A673 (cell line): ENCODE measurements at regions not wholly inside any gene's neighbourhood (a gene's known extent, or its start where the extent isn't known, plus 50 kb on each side); places are given as distances from the start of the nearest gene placed in this dataset.

Source experiments
- BruUV-seq: library from RNA; stranded (reverse); fragments of 400-500 nt; replicated peaks from 2 replicates; lab custom pipeline; 2021; lab: Mats Ljungman, UMichigan
- CTCF ChIA-PET: fragments of 300-600 bp; sonication (Branson Sonifier 250); formaldehyde crosslinking; loops from one replicate; lab custom pipeline; 2022; ENCODE audit warnings: antibody characterized with exemption; lab: Charles Lee
- POLR2A ChIA-PET: fragments of 300-600 bp; sonication (Branson Sonifier 250); formaldehyde crosslinking; loops from one replicate; lab custom pipeline; 2022; ENCODE audit warnings: antibody characterized with exemption; ENCODE audit not compliant: low non-redundant PET; lab: Charles Lee
- DNase-seq: peaks from one replicate; pipeline ENCODE4 v3.0.0-alpha.2; 2015; ENCODE audit warnings: low spot score
- H3K27ac ChIP-seq: fragments of 200-600 bp; sonication (generic); 2 replicates; pipeline ENCODE4 v1.5.1; 2016; ENCODE audit warnings: mixed run types, low read depth, mild to moderate bottlenecking, mixed read lengths, antibody characterized with exemption, low read length; ENCODE audit not compliant: poor library complexity, severe bottlenecking
- H3K27me3 ChIP-seq: fragments of 200-600 bp; sonication (generic); replicated peaks from 2 replicates; pipeline ENCODE4 v1.6.1; 2017; ENCODE audit warnings: mixed run types, low read depth, mild to moderate bottlenecking, mixed read lengths, antibody characterized with exemption, low read length; ENCODE audit not compliant: insufficient read depth, poor library complexity
- H3K36me3 ChIP-seq: fragments of 200-600 bp; sonication (generic); 2 replicates; pipeline ENCODE4 v1.6.1; 2016; ENCODE audit warnings: mixed run types, mild to moderate bottlenecking, mixed read lengths, antibody characterized with exemption, low read length; ENCODE audit not compliant: insufficient read depth, poor library complexity, severe bottlenecking
- H3K4me1 ChIP-seq: fragments of 200-600 bp; sonication (generic); 2 replicates; pipeline ENCODE4 v1.6.1; 2017; ENCODE audit warnings: mixed run types, mild to moderate bottlenecking, mixed read lengths, antibody characterized with exemption, low read length; ENCODE audit not compliant: insufficient read depth, poor library complexity, severe bottlenecking
- H3K4me3 ChIP-seq: fragments of 200-600 bp; sonication (generic); 2 replicates; pipeline ENCODE4 v1.5.1; 2016; ENCODE audit warnings: low read depth, mixed run types, mild to moderate bottlenecking, mixed read lengths, low read length; ENCODE audit not compliant: poor library complexity, severe bottlenecking
- H3K9me3 ChIP-seq: fragments of 200-600 bp; sonication (generic); 2 replicates; pipeline ENCODE4 v1.6.1; 2016; ENCODE audit warnings: mixed run types, low read depth, mild to moderate bottlenecking, mixed read lengths, antibody characterized with exemption, low read length; ENCODE audit not compliant: poor library complexity, severe bottlenecking
- CTCF ChIP-seq: fragments of 300-800, 200-600 bp; sonication (generic); conservative IDR thresholded peaks from 2 replicates; pipeline ENCODE4 v1.5.1; 2017; ENCODE audit warnings: low read depth, mild to moderate bottlenecking, antibody characterized with exemption, low read length, moderate library complexity, mixed read lengths
- EZH2 ChIP-seq: fragments of 200-600 bp; sonication (generic); IDR thresholded peaks from 2 replicates; pipeline ENCODE4 v1.6.1; 2017; ENCODE audit warnings: borderline replicate concordance, low read depth, mild to moderate bottlenecking, mixed read lengths, antibody characterized with exemption, low read length; ENCODE audit not compliant: poor library complexity, severe bottlenecking
- intact Hi-C: fragments of 100-400 bp; cut with micrococcal nuclease; formaldehyde crosslinking; loops from one replicate; pipeline ENCODE4 v1.10.0; 2022; ENCODE audit not compliant: unreplicated experiment

DNA sequence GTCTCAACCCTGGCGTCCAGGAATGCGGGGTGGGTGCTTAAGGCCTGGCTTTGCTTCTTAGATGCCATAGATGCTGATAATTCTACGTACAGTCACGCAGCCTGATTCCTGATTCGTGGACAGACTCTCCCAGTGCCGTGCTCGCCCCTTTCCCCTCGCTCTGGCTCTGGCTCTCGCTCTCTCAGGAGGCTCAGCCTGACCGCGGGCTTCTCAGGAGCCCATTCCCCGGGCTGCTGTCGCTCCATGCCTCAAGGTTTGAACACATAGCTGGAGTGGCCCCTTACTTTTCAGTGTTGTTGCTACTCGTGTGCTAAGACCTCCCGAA, 59.2 kb upstream of the ZC4H2 start:
- no peaks in the 10 kb centered on the region for H3K36me3 ChIP-seq
- POLR2A ChIA-PET = no interaction called here
- intact Hi-C loops = no loop called here
- H3K4me3 ChIP-seq = no peak overlapping the region
- peaks cover 6% of the 10 kb centered on the region for H3K9me3 ChIP-seq
- H3K4me1 ChIP-seq = no peaks in the 10 kb centered on the region
- no peaks in the 10 kb centered on the region for H3K27me3 ChIP-seq
- BruUV-seq = no TSS peak
- TF ChIP-seq EZH2 (no peak), CTCF (no peak)
- CTCF ChIA-PET = no interaction called here
- no peak for DNase-seq
- no peak overlapping the region for H3K27ac ChIP-seq

- ChIA-PET CTCF (no interaction called here), POLR2A (no interaction called here)
- Histone ChIP-seq H3K27ac (no peak within 1 kb of the TSS), H3K27me3 (no peaks in the 10 kb centered on the region), H3K4me1 (no peaks in the 10 kb centered on the region), H3K9me3 (peaks cover 6% of the 10 kb centered on the region), H3K4me3 (no peak within 1 kb of the TSS), H3K36me3 (no peaks in the 10 kb centered on the region)
- TF ChIP-seq CTCF (no peak), EZH2 (no peak)
- intact Hi-C loops = no loop called here
- BruUV-seq = no TSS peak
- no peak for DNase-seq
Observed at GRCh38 chrX:65034668-65035445, 58.6 kb upstream of the ZC4H2 start, which contains the start of gene ZC3H12B. ZC3H12B (plus strand) TSS chrX:65034826.

DNA sequence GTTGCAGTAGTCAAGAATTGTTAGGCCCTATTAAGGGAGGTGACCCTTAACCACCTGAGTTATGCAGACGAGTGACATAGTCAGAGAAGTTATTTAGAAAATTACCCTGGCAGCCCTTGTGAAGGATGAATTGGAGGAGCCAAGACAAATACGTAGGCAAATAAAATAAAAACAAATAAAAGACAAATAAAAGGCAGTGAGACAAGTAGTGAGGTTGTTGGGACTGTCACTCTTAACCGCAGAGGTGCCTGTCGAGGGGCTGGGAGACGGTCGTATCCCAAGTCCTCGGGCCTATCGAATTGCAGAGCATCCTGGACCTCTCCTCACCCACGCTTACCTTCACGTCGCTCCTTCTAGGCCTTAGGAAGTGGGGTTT, 58.0 kb upstream of the ZC4H2 start:
- Histone ChIP-seq H3K27me3 (no peaks in the 10 kb centered on the region), H3K27ac (no peak overlapping the region), H3K4me1 (no peaks in the 10 kb centered on the region), H3K36me3 (no peaks in the 10 kb centered on the region), H3K9me3 (peaks cover 6% of the 10 kb centered on the region), H3K4me3 (no peak overlapping the region)
- no peak for DNase-seq
- CTCF ChIA-PET = no interaction called here
- BruUV-seq = no TSS peak
- intact Hi-C loops = no loop called here
- POLR2A ChIA-PET = no interaction called here
- TF ChIP-seq CTCF = no peak
- no peak for TF ChIP-seq EZH2
